ENCODE measurements at regions not wholly inside any gene's neighbourhood (a gene's known extent, or its start where the extent isn't known, plus 50 kb on each side); places are given as distances from the start of the nearest gene placed in this dataset.

- Mint-ChIP-seq H3K4me1 (no peaks in the 10 kb centered on the region), H3K27ac (no peak overlapping the region), H3K36me3 (ENCODE audit: low read depth) (no peaks in the 10 kb centered on the region), H3K4me3 (no peak overlapping the region), H3K9me3 (no peaks in the 10 kb centered on the region), H3K27me3 (ENCODE audit: low read depth) (peaks cover 10% of the 10 kb centered on the region)
- peak in 2 of 3 experiments; percentile 14 to 25 for TF ChIP-seq CTCF (IDR thresholded peaks at IDR 0.05; ENCODE audit: unreplicated experiment in 3 of 3)
Observed at GRCh38 chr1:67524143-67525052, 94.2 kb upstream of the SERBP1 start.

- TF ChIP-seq CTCF (IDR thresholded peaks at IDR 0.05; ENCODE audit: unreplicated experiment in 3 of 3) = no peak
- Mint-ChIP-seq H3K4me1 (no peaks in the 10 kb centered on the region), H3K27ac (no peak overlapping the region), H3K9me3 (no peaks in the 10 kb centered on the region), H3K36me3 (ENCODE audit: low read depth) (no peaks in the 10 kb centered on the region), H3K27me3 (ENCODE audit: low read depth) (peaks cover 10% of the 10 kb centered on the region), H3K4me3 (no peak overlapping the region)
Observed at GRCh38 chr1:67525053-67525760, 95.0 kb upstream of the SERBP1 start.

- H3K4me3 Mint-ChIP-seq = no peak overlapping the region
- no peak overlapping the region for H3K27ac Mint-ChIP-seq
- no peaks in the 10 kb centered on the region for H3K9me3 Mint-ChIP-seq
Observed at GRCh38 chr1:67528141-67528540, 97.9 kb upstream of the SERBP1 start.

GRCh38 chr1:67530071-67530470, 99.9 kb upstream of the SERBP1 start:
- Mint-ChIP-seq H3K4me1 (peaks cover 8% of the 10 kb centered on the region), H3K4me3 (no peak overlapping the region), H3K9me3 (no peaks in the 10 kb centered on the region), H3K27me3 (ENCODE audit: low read depth) (peaks cover 1% of the 10 kb centered on the region), H3K27ac (no peak overlapping the region), H3K36me3 (ENCODE audit: low read depth) (no peaks in the 10 kb centered on the region)
- TF ChIP-seq CTCF (IDR thresholded peaks at IDR 0.05; ENCODE audit: unreplicated experiment in 3 of 3) = no peak

More at GRCh38 chr1:67528141-67528540, 97.9 kb upstream of the SERBP1 start:
- no peaks in the 10 kb centered on the region for H3K36me3 Mint-ChIP-seq (ENCODE audit: low read depth)
- H3K27me3 Mint-ChIP-seq (ENCODE audit: low read depth) = peaks cover 10% of the 10 kb centered on the region
- TF ChIP-seq CTCF (IDR thresholded peaks at IDR 0.05; ENCODE audit: unreplicated experiment in 3 of 3) = no peak
- no peaks in the 10 kb centered on the region for H3K4me1 Mint-ChIP-seq

- Mint-ChIP-seq H3K36me3 (ENCODE audit: low read depth) (no peaks in the 10 kb centered on the region), H3K27ac (peak overlapping the region in 2 of 3 experiments; percentile 63 to 66), H3K4me3 (no peak overlapping the region), H3K27me3 (ENCODE audit: low read depth) (no peaks in the 10 kb centered on the region), H3K9me3 (no peaks in the 10 kb centered on the region), H3K4me1 (peaks cover 15% of the 10 kb centered on the region)
- peak; percentile 77 to 82 (median 77) for TF ChIP-seq CTCF (IDR thresholded peaks at IDR 0.05; ENCODE audit: unreplicated experiment in 3 of 3)
Observed at GRCh38 chr1:67532452-67533216, 102.4 kb upstream of the SERBP1 start.
